Activated CD8-positive, alpha-beta T cell treated with anti-CD3 and anti-CD28 coated beads for 36 hours (primary cell): ENCODE measurements at regions not wholly inside any gene's neighbourhood (a gene's known extent, or its start where the extent isn't known, plus 50 kb on each side); places are given as distances from the start of the nearest gene placed in this dataset.

Source experiments
- ATAC-seq: fragments of 200-7000 bp; cut with Tn5 transposase; one replicate; pipeline ENCODE4 v1.10.0; 2021; ENCODE audit warnings: mild to moderate bottlenecking, moderate library complexity
- CTCF ChIA-PET: fragments of 350-600 bp; sonication (Branson Sonifier 250); formaldehyde crosslinking; loops from one replicate; lab custom pipeline; 2021; ENCODE audit warnings: antibody characterized with exemption; lab: Charles Lee
- POLR2A ChIA-PET: fragments of 350-600 bp; sonication (Branson Sonifier 250); formaldehyde crosslinking; loops from one replicate; lab custom pipeline; 2021; ENCODE audit warnings: antibody characterized with exemption; lab: Charles Lee
- DNase-seq: peaks from one replicate; pipeline ENCODE4 v3.0.0-alpha.2; 2020
- H3K27ac Mint-ChIP-seq: one replicate; pipeline ENCODE4 v1.8.0; 2021; ENCODE audit warnings: mild to moderate bottlenecking, mixed read lengths
- H3K27me3 Mint-ChIP-seq: one replicate; pipeline ENCODE4 v1.8.0; 2021; ENCODE audit warnings: mixed read lengths
- H3K36me3 Mint-ChIP-seq: one replicate; pipeline ENCODE4 v1.8.0; 2021; ENCODE audit warnings: low read depth, mixed read lengths
- H3K4me1 Mint-ChIP-seq: one replicate; pipeline ENCODE4 v1.8.0; 2021; ENCODE audit warnings: low read depth, mixed read lengths
- H3K4me3 Mint-ChIP-seq: one replicate; pipeline ENCODE4 v1.8.0; 2021; ENCODE audit warnings: mild to moderate bottlenecking, moderate library complexity, mixed read lengths
- H3K9me3 Mint-ChIP-seq: one replicate; pipeline ENCODE4 v1.8.0; 2021; ENCODE audit warnings: mixed read lengths
- CTCF ChIP-seq: fragments of 200-600 bp; IDR thresholded peaks from one replicate; pipeline ENCODE4 v1.8.0; 2022; ENCODE audit warnings: antibody characterized with exemption, mild to moderate bottlenecking
- intact Hi-C: fragments of 100-400 bp; cut with micrococcal nuclease; formaldehyde crosslinking; loops from one replicate; pipeline ENCODE4 v1.10.0; 2022

GRCh38 chr3:166962911-166963310, 417.2 kb downstream of the ZBBX start:
- intact Hi-C loops: no loop called here
- no peaks in the 10 kb centered on the region for H3K4me1 Mint-ChIP-seq
- no peak overlapping the region for H3K4me3 Mint-ChIP-seq
- no peaks in the 10 kb centered on the region for H3K9me3 Mint-ChIP-seq
- no peak for DNase-seq
- H3K27ac Mint-ChIP-seq: no peak overlapping the region
- ATAC-seq: no peak
- H3K27me3 Mint-ChIP-seq: no peaks in the 10 kb centered on the region
- ChIA-PET CTCF (no interaction called here), POLR2A (no interaction called here)
- H3K36me3 Mint-ChIP-seq: no peaks in the 10 kb centered on the region
- no peak for TF ChIP-seq CTCF

- peaks cover 11% of the 10 kb centered on the region for H3K9me3 Mint-ChIP-seq
- ATAC-seq (no peak), DNase-seq (no peak)
- no peak for TF ChIP-seq CTCF
- no peak overlapping the region for H3K27ac Mint-ChIP-seq
- no peaks in the 10 kb centered on the region for H3K27me3 Mint-ChIP-seq
- no peak overlapping the region for H3K4me3 Mint-ChIP-seq
- POLR2A ChIA-PET: no interaction called here
- H3K36me3 Mint-ChIP-seq: no peaks in the 10 kb centered on the region
- CTCF ChIA-PET: no interaction called here
- intact Hi-C loops: no loop called here
- no peaks in the 10 kb centered on the region for H3K4me1 Mint-ChIP-seq
These were observed 423.0 kb downstream of the ZBBX start for GRCh38 chr3:166957121-166957520.

- no peaks in the 10 kb centered on the region for H3K4me1 Mint-ChIP-seq
- intact Hi-C loops: no loop called here
- no peaks in the 10 kb centered on the region for H3K27me3 Mint-ChIP-seq
- ATAC-seq (no peak), DNase-seq (no peak)
- H3K4me3 Mint-ChIP-seq: no peak overlapping the region
- peaks cover 13% of the 10 kb centered on the region for H3K9me3 Mint-ChIP-seq
- CTCF ChIA-PET: no interaction called here
- TF ChIP-seq CTCF: no peak
- POLR2A ChIA-PET: no interaction called here
- no peak overlapping the region for H3K27ac Mint-ChIP-seq
- H3K36me3 Mint-ChIP-seq: no peaks in the 10 kb centered on the region
These were observed 424.7 kb downstream of the ZBBX start for GRCh38 chr3:166955201-166955939.

GRCh38 chr3:166934879-166935278, 445.2 kb downstream of the ZBBX start:
- Mint-ChIP-seq H3K27me3 (no peaks in the 10 kb centered on the region), H3K9me3 (peaks cover 10% of the 10 kb centered on the region), H3K4me1 (no peaks in the 10 kb centered on the region), H3K4me3 (no peak overlapping the region), H3K36me3 (no peaks in the 10 kb centered on the region), H3K27ac (no peak overlapping the region)
- intact Hi-C loops: no loop called here
- DNase-seq: no peak
- ATAC-seq: no peak
- ChIA-PET POLR2A (no interaction called here), CTCF (no interaction called here)
- TF ChIP-seq CTCF: no peak

GRCh38 chr3:166917437-166917836, 462.7 kb downstream of the ZBBX start:
- no peaks in the 10 kb centered on the region for H3K27me3 Mint-ChIP-seq
- ATAC-seq: no peak
- H3K27ac Mint-ChIP-seq: no peak overlapping the region
- ChIA-PET CTCF (no interaction called here), POLR2A (no interaction called here)
- no peaks in the 10 kb centered on the region for H3K36me3 Mint-ChIP-seq
- H3K9me3 Mint-ChIP-seq: peaks cover 27% of the 10 kb centered on the region
- intact Hi-C loops: no loop called here
- no peaks in the 10 kb centered on the region for H3K4me1 Mint-ChIP-seq
- no peak for TF ChIP-seq CTCF
- H3K4me3 Mint-ChIP-seq: no peak overlapping the region
- no peak for DNase-seq
